GM18498 (cell line): ENCODE measurements at regions not wholly inside any gene's neighbourhood (a gene's known extent, or its start where the extent isn't known, plus 50 kb on each side); places are given as distances from the start of the nearest gene placed in this dataset.

Experiments
- ATAC-seq: cut with Tn5 transposase; IDR thresholded peaks from one replicate; pipeline ENCODE4 v1.9.1; 2021; ENCODE audit warnings: mild to moderate bottlenecking, moderate library complexity; ENCODE audit not compliant: unreplicated experiment

DNA sequence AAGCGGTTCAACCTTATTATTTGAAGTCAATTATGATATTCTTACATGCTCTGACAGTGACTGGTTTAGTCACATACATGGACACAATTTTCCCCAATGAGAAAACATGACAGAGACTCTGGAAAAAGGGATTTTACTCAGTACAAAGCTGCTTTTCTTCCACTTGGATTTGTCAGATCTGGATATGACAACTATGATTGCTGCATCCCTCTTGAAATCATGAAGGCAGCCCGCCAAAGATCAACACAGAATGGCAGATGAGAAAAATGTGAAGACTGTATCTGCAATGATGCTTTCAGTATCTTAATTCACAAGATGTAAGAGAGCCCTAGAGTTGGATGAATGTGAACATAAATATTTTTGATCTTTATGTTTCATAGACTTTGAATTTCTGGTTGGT is 439.6 kb downstream of the CDH8 start:
- no peak for ATAC-seq

DNA sequence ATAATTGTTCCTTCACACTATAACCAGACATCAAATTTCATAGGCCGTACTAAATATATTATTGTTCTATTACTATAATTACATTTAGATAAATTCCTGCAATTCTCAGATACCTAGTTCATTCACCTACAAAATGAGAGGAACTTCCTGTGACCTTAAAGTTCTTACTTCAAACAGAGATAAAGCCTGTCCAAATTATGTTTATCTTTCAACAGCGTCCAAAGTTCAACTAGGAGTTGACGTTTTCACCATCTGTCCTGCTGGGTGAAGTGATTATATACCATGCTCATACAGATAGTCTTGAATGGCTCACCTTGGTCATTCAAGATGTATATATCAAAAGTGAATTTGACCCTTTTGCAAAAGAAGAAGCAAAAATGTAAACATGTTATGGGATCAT is 440.6 kb downstream of the CDH8 start:
- no peak for ATAC-seq

DNA sequence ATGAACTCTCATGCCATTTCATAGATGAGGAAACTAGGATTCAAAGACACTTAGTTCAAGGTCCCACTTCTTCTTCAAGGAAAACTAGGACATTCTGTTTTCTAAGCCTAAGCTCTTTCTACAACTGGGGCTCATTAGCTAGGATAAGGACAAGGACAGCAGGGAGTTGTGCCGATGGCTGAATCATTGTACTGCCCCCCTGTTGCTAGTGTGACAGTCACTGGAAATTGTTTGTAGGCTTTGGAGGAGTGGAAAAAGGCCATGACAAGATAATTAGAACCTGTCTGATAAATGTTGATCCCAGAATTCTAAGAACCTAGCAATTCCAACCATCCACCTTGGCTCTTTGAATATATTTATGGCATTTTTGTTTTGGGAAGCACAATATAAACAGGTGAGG is 445.7 kb downstream of the CDH8 start:
- ATAC-seq, result no peak

DNA sequence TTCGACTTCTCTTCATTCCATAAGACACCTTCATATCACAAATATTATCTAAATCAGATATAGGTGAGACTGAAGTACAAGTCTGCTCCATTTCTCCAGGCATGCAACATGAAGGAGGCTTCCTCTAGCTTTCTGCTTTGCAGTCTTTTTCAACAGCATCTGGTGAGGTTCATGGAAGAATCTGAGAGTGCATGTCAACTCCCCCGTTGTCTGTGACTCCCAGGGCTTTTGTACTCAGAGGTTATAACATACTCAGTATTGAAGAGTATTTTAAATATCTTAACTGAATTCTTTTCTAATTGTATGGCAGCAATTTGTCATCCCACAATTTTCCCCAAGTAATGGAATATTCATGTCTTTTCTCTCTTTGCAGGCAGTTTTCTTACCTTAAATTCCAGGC is 448.7 kb downstream of the CDH8 start:
- no peak for ATAC-seq

DNA sequence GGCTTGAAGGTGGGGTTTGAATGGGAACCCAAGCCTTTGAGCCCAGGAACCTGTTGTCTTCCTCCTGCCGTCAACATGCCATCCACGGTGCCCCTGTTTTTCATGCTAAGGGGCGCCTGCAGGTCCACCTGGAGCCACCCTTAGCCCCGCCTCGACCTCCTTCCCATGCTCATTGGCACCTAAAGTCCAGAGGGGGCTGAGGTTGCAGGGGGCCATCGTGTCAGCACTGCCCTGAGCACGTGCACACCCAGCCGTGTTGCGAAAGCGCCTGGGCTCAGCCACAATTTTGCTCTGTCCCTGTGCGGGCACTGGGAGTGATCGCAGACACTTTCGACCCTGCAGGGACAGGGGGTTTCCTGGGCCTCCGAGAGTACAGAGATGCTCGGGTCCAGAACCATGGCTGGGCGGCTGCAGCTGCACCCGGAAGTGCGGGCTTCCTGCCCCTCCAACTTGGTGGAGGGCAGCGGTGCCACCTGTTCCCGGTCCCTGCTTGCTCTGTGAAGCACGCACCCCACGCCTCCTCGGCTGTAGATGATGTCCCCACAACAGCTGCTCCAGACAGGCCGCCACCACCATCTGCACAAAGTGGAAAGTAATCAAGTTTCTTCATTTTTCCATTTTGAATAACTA is 454.7 kb downstream of the CDH8 start:
- ATAC-seq, result no peak

DNA sequence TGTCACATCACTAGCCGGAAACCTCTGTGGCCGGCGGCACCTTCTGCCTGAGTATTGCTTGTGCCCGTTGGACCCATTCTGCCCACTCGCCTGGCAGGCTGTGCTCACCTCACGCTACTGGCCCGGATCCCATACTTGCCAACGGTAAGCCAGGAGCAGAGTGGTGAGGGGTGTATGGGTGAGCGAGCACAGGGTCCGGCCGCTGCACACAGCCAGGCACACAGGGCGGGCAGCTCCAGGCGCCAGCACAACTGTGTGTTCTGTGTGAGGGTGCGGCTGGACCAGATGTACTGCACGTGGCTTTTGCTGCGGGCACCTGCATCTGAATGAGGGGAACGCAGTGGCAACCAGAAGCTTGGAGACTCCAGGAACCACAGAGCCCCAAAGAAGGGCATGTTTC is 455.7 kb downstream of the CDH8 start:
- ATAC-seq, result no peak

DNA sequence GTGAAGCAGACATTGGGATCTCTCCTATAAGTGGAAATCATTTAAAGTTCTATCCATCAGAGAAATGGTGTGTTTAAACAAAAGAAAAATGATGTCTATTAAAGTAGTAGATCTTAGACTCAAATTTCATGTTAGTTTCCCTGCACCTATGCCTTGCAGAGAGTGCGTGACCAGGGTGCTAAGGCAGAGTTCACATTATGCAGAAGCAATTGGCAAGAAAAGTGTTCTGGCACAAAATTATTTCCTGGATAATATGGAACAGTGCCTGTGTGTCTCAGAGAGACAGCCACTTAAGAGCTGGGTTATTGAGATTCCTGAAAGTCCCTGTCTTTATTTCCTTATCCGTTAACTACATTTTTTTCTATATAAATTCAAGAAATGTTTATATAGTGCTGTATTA is 457.0 kb downstream of the CDH8 start:
- ATAC-seq, result no peak

DNA sequence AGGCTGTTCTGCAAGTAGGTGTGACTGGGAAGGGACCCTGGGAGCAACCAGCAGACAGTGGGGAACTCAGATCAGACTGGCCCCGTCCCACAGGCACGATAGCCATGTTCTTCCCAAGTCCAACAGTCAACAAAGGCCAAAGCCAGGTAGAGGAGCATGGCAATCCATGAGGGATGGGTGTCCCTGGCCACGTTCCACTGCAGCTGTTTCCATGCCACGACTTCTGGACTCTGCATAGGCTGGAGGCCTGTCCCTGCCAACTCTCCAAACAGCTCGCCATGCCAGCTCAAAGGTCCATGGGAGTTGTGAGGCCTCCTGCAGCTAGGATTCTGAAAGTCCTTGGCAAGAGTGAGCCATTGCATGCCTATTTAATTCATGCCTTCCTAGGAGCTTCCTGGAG is 459.8 kb downstream of the CDH8 start:
- no peak for ATAC-seq

DNA sequence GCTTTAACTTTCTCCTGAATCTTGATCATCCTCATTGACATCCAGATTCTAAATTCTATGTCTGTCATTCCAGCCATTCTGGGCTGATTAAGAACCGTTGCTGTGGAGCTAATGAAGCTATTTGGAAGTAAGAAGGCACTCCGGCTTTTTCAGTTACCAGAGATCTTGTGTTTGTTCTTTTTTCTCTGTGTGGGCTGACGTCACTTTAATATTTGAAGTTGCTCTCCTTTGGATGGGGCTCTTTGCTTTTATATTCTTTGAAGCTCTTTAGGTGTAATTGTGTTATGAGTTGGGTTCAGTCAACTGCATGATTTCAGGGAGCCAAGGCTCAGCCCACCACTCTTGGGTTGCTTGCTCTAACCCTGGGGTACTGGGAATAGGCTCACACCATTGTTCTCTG is 460.6 kb downstream of the CDH8 start:
- no peak for ATAC-seq

DNA sequence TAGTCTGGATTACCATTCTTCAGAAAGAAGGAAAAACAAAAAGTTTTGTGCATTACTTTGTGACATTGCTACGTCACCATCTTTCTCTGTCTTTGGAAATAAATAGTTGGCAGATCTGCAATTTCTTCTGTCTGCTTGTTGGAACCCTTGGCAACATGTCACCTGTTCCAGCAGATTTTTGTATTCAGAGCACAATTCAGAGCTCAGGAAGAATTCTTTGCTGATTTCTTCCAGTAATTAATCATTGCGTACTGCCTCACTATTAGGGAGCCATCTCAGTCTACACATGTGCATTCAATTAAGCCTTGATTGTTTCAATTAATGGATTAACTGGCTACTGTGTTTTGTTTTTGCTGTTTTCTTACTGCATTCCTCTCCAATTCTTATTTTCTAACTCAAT is 467.2 kb downstream of the CDH8 start:
- ATAC-seq, result no peak

DNA sequence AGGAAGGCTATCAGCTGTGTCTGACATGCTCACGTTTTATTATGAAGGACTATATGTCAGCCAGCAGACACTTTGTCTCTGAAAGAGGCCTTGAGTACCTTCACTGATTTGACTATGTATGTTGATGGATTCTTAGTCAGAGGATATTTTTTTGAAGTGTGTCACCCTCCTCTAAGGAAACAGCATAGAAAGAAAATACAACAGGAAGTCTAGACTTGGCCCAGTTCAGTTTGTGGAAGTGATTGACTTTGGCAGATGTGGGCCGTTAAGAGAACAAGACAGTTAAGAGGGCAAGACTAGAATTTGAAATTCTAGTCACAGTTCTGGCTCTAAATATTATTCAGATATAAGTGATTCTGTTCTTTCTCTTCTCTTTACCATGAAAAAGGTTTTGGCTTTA is 471.5 kb downstream of the CDH8 start:
- no peak for ATAC-seq

DNA sequence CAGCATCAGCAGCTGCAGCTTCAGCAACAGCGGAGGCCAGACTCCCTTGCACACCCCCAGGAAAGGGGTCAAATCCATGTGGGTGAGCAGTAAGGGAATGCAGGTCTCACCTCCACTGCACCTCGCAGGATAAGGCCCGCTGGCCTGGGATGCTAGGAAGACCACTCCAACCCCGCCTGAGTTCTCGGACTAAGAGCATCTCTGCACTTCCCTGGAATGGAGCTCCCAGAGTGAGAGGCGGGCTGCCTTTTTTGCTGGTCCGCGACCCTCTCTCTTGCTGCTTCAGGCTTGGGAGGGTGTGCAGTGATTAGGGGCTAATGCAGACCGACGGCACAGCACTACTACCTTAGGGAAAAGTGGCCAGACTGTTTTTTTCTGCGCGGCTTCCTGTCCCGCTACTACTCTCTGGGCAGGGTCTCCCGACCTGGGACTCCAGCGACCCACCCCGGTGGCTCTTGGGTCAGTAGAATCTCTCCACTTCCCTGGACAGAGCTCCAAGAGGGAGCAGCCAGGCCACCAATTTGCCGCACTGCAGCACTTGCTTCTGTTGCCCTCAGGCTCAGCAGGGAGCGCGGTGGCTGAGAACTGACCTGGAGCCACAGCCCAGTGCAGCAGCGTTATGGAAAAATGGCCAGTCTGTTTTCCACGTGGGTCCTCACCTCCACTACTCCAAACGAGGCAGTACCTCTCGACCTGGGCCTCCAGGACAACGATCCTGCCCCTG is 480.4 kb downstream of the CDH8 start:
- ATAC-seq, result no peak

DNA sequence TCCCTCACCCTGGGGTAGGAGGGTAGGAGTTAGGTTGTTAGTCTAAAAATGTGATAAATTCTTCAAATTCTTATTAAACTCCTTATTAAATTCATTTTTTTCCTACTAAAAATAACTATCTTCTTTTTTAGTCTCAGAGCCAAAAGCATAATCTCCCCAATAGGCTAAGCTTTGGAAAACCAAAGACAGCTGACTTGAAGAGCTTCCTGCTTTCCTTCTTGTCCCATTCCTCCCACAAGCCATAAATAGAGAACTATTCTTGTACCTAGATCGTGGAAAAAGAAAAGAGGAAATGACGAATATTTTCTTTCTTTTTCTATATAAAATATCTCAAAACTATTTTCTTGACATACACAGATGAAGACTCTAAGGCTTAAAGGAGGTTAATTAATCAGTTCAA is 486.9 kb downstream of the CDH8 start:
- ATAC-seq, result no peak

DNA sequence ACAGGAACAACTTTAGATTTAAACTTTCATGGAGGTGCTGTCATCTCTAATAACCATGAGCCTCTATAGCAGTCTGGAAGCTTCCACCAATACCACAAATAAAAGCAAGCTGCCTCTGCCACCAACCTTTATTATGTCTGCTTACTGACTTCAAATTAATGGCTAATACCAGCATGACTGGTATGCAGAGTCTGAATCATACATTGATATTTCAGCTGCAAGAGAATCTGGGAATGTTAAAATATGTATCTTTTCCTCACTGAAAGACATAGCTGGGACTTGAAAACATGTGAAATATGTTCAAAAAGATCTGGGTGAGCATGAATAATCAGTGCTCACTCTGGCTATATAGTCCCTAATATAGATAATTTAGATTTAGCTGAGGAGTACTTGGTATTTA is 488.6 kb downstream of the CDH8 start:
- ATAC-seq, result no peak

DNA sequence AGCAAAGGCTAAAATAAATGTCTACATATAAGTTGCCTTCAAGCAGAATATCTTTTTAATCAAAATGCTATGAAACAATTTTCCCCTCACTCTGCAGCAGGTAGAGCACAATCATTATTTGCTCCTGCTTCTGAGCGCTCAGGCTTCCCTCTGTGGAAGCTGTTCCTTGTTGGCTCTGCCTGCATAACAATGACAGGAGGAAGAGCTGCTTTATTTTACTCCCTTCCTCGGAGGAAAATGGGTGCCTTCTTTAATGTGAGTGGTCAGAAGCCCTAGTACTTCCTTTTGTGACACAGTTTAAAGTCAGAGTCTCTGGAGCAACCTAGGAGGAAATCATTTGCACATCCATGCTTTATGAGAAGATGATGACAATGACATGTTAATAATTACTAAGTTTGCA is 492.1 kb downstream of the CDH8 start:
- no peak for ATAC-seq

DNA sequence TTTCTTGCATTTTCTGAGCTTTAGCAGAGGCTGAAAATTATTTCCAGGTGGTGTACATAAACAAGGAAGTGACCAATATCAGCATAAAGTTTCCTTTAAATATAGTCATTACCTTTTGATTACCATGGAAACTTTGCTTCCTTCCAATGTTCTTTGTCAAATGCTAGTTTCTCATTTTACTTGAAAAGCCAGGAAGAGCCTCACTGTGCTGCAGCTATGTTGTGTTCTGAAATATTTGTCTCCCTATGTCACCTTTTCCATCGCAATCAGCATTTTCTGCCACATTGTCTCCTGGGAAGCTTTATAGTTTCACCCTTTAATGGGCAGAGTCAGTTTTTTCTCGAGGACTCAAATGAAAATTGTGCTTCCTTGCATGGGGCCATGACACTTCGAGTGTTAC is 496.0 kb downstream of the CDH8 start:
- no peak for ATAC-seq

DNA sequence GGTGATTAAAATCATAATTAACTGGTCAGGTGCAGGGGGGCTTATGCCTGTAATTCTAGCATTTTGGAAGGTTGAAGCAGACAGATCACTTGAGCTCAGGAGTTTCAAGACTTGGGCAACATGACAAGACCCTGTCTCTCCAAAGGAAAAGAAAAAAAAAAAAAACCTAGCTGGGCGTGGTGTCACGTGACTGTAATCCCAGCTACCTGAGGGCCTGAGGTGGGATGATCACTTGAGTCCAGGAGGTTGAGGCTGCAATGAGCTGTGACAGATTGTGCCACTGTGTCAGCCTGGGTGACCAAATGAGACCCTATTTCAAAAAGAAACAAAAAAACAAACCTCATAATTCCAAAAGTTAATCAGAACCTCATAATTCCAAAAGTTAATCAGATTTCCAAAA is 505.5 kb downstream of the CDH8 start:
- no peak for ATAC-seq

DNA sequence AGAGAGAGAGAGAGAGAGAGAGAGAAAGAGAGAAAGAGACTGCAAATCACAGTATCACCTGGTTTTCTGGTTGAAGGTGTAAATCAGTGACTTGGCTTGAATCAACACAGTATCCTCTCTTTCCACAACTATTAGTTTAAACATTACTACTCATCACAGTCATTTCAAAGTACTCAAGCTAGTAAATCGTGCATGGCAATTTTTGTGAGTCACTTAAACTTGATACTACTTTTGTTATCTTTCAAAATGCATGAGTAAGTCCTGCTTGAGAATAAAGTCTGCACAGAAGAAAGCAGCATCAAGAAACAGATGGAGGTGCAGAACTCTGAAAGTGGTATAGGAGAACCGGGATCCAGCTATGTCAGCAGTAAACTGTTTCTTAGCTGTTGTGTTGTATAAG is 535.4 kb downstream of the CDH8 start:
- ATAC-seq, result no peak

DNA sequence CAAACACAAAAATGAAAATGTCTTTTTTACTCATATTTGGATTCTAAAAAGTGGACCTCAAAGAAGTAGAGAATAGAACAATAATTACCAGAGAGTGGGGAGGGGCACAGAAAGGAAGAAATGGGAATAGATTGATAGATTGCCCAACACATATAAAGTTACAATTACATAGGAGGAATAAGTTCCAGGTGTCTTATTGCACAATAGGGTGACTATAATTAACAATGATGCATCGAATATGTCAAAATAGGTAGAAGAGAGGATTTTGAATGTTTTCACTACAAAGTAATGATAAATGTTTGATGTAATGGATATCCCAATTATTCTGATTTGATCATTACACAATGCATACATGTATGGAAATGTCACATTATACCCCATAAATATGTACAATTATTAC is 556.0 kb downstream of the CDH8 start:
- no peak for ATAC-seq

DNA sequence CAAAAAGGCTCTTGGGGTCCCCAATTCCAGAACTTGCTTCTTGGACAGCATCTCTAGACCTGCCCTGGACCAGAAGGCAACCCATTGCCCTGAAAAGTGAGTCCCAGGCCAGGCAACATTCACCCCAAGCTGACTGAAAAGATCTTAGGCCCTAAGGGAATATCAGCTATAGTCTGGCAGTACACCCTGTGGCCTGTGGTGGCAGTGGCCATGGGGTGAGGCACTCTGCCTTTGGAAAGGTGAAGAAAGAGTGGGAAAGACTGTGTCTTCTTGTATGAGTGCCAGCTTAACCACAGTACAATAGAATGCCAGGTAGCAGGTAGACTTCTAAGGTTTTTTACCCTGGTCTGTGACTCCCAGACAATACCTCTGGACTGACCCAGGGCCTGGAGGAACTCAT is 564.5 kb downstream of the CDH8 start:
- ATAC-seq, result no peak

DNA sequence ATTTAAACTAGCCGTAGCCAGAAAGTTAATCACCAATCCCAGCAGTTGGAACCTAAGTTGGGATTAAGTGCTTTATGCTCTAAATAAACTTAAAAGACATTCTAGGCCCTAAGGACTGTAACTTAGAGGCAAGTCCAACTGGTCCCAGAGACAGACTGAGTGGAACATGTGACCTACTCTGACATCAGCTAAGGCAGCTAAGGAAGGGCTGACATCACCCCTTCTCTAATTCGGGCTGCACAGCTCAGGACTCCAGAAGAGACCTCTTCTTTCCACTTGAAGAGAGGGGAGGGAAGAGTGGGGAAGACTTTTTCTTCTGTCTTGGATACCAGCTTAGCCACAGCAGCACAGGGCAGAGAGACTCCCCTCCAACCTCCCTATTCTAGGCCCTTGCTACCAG is 565.2 kb downstream of the CDH8 start:
- ATAC-seq, result no peak

DNA sequence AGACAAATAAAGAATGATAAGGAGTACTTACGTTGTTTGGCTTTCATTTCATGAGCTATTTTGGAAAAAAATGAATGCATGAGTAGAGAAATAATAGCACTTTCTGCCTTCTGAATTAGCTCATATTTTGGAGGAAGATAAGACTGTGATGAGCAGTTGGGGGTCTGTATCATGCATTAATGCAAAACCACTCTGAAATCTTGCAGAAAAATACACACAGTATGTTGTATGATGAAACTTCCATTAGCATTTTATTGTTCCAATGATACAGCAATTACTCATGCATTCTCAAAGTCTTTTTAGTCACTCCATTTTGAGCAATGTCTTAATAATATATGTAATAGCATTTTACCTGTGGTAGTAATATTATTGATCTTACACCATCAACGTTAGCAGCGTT is 571.0 kb downstream of the CDH8 start:
- ATAC-seq, result no peak

DNA sequence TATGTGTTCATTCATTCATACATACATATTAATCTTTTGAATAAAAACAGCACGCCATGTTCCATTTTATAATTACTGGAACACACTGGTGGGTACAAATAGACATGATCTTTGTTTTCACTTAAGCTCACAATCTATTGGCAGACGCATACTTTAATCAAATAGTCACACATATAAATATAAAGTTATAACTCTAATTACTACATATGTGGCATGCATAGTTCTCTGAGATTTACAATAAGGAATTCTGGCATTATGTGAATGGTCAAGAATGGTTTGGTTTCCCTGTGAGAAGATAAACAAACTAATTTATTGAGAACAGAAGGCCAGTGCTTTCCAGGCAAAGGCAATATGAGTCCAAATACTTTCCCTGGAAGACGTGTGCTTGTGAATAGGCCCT is 576.2 kb downstream of the CDH8 start:
- ATAC-seq, result no peak
